ENCODE measurements at regions not wholly inside any gene's neighbourhood (a gene's known extent, or its start where the extent isn't known, plus 50 kb on each side); places are given as distances from the start of the nearest gene placed in this dataset.

GRCh38 chr1:233443040-233443760, 115.7 kb downstream of the MAP3K21 start:
- no peak overlapping the region for H3K4me3 ChIP-seq
- DNase-seq = no peak
- H3K9me3 ChIP-seq = peaks cover 0 to 5% (median 0%) of the 10 kb centered on the region in 8 donors
- intact Hi-C loops (cut with DNase I; ENCODE audit: low total_unique reads) = no loop called here
- no peaks in the 10 kb centered on the region for H3K36me3 ChIP-seq
- H3K4me1 ChIP-seq = peaks cover 0 to 3% (median 0%) of the 10 kb centered on the region in 6 donors
- TF ChIP-seq POLR2AphosphoS5 (IDR thresholded peaks at IDR 0.05) = no peak
- TF ChIP-seq POLR2A (IDR thresholded peaks at IDR 0.05) = no peak
- TF ChIP-seq, protein P1, sequence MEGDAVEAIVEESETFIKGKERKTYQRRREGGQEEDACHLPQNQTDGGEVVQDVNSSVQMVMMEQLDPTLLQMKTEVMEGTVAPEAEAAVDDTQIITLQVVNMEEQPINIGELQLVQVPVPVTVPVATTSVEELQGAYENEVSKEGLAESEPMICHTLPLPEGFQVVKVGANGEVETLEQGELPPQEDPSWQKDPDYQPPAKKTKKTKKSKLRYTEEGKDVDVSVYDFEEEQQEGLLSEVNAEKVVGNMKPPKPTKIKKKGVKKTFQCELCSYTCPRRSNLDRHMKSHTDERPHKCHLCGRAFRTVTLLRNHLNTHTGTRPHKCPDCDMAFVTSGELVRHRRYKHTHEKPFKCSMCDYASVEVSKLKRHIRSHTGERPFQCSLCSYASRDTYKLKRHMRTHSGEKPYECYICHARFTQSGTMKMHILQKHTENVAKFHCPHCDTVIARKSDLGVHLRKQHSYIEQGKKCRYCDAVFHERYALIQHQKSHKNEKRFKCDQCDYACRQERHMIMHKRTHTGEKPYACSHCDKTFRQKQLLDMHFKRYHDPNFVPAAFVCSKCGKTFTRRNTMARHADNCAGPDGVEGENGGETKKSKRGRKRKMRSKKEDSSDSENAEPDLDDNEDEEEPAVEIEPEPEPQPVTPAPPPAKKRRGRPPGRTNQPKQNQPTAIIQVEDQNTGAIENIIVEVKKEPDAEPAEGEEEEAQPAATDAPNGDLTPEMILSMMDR (IDR thresholded peaks at IDR 0.05 in 8 of 11, conservative IDR thresholded peaks at IDR 0.05 in 3 of 11) = no peak
- WGBS, 5 donors = 45 to 50% (median 48%) methylated on average over 2 of the region's 2 CpGs
- peaks cover 0 to 31% (median 8%) of the 10 kb centered on the region in 7 donors for H3K27me3 ChIP-seq (replicated peaks in 1 of 7)
- H3K27ac ChIP-seq = no peak overlapping the region

DNA sequence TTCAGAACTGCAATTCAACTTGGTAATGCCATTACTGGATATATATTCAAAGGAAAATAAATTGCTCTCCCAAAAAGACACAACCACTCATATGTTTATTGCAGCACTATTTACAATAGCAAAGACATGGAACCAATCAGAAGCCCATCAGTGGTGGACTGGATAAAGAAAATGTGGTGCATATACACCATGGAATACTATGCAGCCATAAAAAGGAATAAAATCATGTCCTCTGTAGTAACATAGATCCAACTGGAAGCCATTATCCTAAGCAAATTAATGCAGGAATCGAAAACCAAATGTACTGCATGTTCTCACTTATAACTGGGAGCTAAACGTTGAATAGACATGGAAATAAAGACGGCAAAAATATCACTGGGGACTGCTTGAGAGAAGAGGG, 117.0 kb downstream of the MAP3K21 start:
- TF ChIP-seq, protein P1 (IDR thresholded peaks at IDR 0.05 in 8 of 11, conservative IDR thresholded peaks at IDR 0.05 in 3 of 11) = no peak
- no peak for TF ChIP-seq POLR2A (IDR thresholded peaks at IDR 0.05)
- no peak for TF ChIP-seq POLR2AphosphoS5 (IDR thresholded peaks at IDR 0.05)
- intact Hi-C loops (cut with DNase I; ENCODE audit: low total_unique reads) = no loop called here
- no peak for DNase-seq
- Histone ChIP-seq H3K4me3 (no peak overlapping the region), H3K27me3 (replicated peaks in 1 of 7) (peaks cover 0 to 22% (median 8%) of the 10 kb centered on the region in 7 donors), H3K27ac (no peak overlapping the region), H3K4me1 (peaks cover 0 to 3% (median 0%) of the 10 kb centered on the region in 6 donors), H3K9me3 (peaks cover 0 to 5% (median 0%) of the 10 kb centered on the region in 8 donors), H3K36me3 (no peaks in the 10 kb centered on the region)
- WGBS, 5 donors = 83 to 91% (median 87%) methylated on average over 3 of the region's 3 CpGs

DNA sequence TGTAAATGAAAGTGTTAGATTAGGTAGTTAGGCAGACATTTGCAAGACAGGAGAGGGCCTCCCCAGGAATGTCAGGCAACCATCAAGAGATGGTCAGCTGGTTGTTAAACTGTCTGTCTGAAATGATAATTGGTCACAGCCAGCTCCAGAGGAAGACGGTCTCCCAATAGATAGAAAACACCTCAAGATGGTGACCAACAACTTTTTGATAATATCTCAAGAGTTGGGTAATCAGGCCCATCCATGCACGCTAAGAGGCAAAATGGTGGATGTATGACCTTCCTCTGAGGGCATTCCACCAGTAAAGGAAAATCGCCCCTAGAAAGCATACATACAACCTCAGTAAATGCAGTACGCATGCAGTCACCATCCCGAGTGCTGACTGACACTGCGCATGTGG, 118.2 kb downstream of the MAP3K21 start:
- Histone ChIP-seq H3K36me3 (no peaks in the 10 kb centered on the region), H3K27ac (no peak overlapping the region), H3K9me3 (peaks cover 0 to 5% (median 0%) of the 10 kb centered on the region in 8 donors), H3K4me1 (peaks cover 0 to 2% (median 0%) of the 10 kb centered on the region in 6 donors), H3K27me3 (replicated peaks in 1 of 7) (peaks cover 0 to 9% (median 0%) of the 10 kb centered on the region in 7 donors), H3K4me3 (no peak overlapping the region)
- 87 to 94% (median 90%) methylated on average over 6 of the region's 6 CpGs for WGBS, 5 donors
- DNase-seq = no peak
- intact Hi-C loops (cut with DNase I; ENCODE audit: low total_unique reads) = no loop called here
- TF ChIP-seq, protein P1 (IDR thresholded peaks at IDR 0.05 in 8 of 11, conservative IDR thresholded peaks at IDR 0.05 in 3 of 11) = no peak
- TF ChIP-seq POLR2A (IDR thresholded peaks at IDR 0.05) = no peak
- TF ChIP-seq POLR2AphosphoS5 (IDR thresholded peaks at IDR 0.05) = no peak

- Histone ChIP-seq H3K36me3 (no peaks in the 10 kb centered on the region), H3K4me3 (no peak overlapping the region), H3K4me1 (no peaks in the 10 kb centered on the region), H3K27ac (no peak overlapping the region), H3K9me3 (peaks cover 0 to 5% (median 0%) of the 10 kb centered on the region in 8 donors), H3K27me3 (replicated peaks in 1 of 7) (no peaks in the 10 kb centered on the region)
- 72 to 90% (median 79%) methylated on average over 6 of the region's 6 CpGs for WGBS, 5 donors
- no peak for DNase-seq
- intact Hi-C loops (cut with DNase I; ENCODE audit: low total_unique reads) = no loop called here
- TF ChIP-seq POLR2AphosphoS5 (IDR thresholded peaks at IDR 0.05) = no peak
- TF ChIP-seq, protein P1 (IDR thresholded peaks at IDR 0.05 in 8 of 11, conservative IDR thresholded peaks at IDR 0.05 in 3 of 11) = no peak
- no peak for TF ChIP-seq POLR2A (IDR thresholded peaks at IDR 0.05)
These were observed 119.4 kb downstream of the MAP3K21 start for GRCh38 chr1:233446935-233447334.

Measured in spleen (tissue), 11 donors.